Activated CD4-positive, alpha-beta T cell treated with anti-CD3 and anti-CD28 coated beads for 36 hours (primary cell): ENCODE measurements at regions not wholly inside any gene's neighbourhood (a gene's known extent, or its start where the extent isn't known, plus 50 kb on each side); places are given as distances from the start of the nearest gene placed in this dataset.
"Not testable (repeated sequence)": the region's sequence is repeated elsewhere in the genome, so short reads cannot be mapped to it uniquely, and the experiment has no call there.

Experiments
- ATAC-seq: fragments of 200-7000 bp; cut with Tn5 transposase; one replicate; pipeline ENCODE4 v1.10.0; 2021; ENCODE audit warnings: mild to moderate bottlenecking, moderate library complexity
- CTCF ChIA-PET: fragments of 350-600 bp; sonication (Branson Sonifier 250); formaldehyde crosslinking; loops from one replicate; lab custom pipeline; 2021; ENCODE audit warnings: antibody characterized with exemption; lab: Charles Lee
- POLR2A ChIA-PET: fragments of 350-600 bp; sonication (Branson Sonifier 250); formaldehyde crosslinking; loops from one replicate; lab custom pipeline; 2021; ENCODE audit warnings: antibody characterized with exemption, inconsistent platforms; lab: Charles Lee
- DNase-seq: peaks from one replicate; pipeline ENCODE4 v3.0.0-alpha.2; 2020
- H3K27ac Mint-ChIP-seq: one replicate; pipeline ENCODE4 v1.8.0; 2021; ENCODE audit warnings: mixed read lengths
- H3K27me3 Mint-ChIP-seq: one replicate; pipeline ENCODE4 v1.8.0; 2021; ENCODE audit warnings: mixed read lengths
- H3K36me3 Mint-ChIP-seq: one replicate; pipeline ENCODE4 v1.8.0; 2021; ENCODE audit warnings: low read depth, mixed read lengths
- H3K4me1 Mint-ChIP-seq: one replicate; pipeline ENCODE4 v1.8.0; 2021; ENCODE audit warnings: mixed read lengths
- H3K4me3 Mint-ChIP-seq: one replicate; pipeline ENCODE4 v1.8.0; 2021; ENCODE audit warnings: mild to moderate bottlenecking, moderate library complexity, mixed read lengths
- H3K9me3 Mint-ChIP-seq: one replicate; pipeline ENCODE4 v1.8.0; 2021; ENCODE audit warnings: low read depth, mixed read lengths
- intact Hi-C, 2 experiments: fragments of 100-400 bp; cut with DNase I in 1 of 2; cut with micrococcal nuclease in 1 of 2; formaldehyde crosslinking; loops; one replicate each; pipeline versions ENCODE4 v1.14.2 to v1.15.1; 2022 to 2024; cut with DNase I, micrococcal nuclease

- no peak overlapping the region for H3K4me3 Mint-ChIP-seq
- peaks cover 8% of the 10 kb centered on the region for H3K9me3 Mint-ChIP-seq
- H3K36me3 Mint-ChIP-seq = no peaks in the 10 kb centered on the region
- POLR2A ChIA-PET = no interaction called here
- no peaks in the 10 kb centered on the region for H3K27me3 Mint-ChIP-seq
- H3K27ac Mint-ChIP-seq = no peak overlapping the region
- intact Hi-C loops = no loop called here
- no peak for ATAC-seq
- H3K4me1 Mint-ChIP-seq = no peaks in the 10 kb centered on the region
- CTCF ChIA-PET = no interaction called here
- DNase-seq = no peak
These were observed 102.6 kb downstream of the CAAP1 start for GRCh38 chr9:26789959-26790358.

- DNase-seq = no peak
- ChIA-PET CTCF (no interaction called here), POLR2A (no interaction called here)
- H3K27me3 Mint-ChIP-seq = peaks cover 4% of the 10 kb centered on the region
- H3K9me3 Mint-ChIP-seq = no peaks in the 10 kb centered on the region
- no peak for ATAC-seq
- H3K36me3 Mint-ChIP-seq = no peaks in the 10 kb centered on the region
- H3K4me1 Mint-ChIP-seq = no peaks in the 10 kb centered on the region
- intact Hi-C loops = no loop called here
- no peak overlapping the region for H3K4me3 Mint-ChIP-seq
- no peak overlapping the region for H3K27ac Mint-ChIP-seq
These were observed 106.0 kb downstream of the CAAP1 start for GRCh38 chr9:26786564-26786963.

- intact Hi-C loops = no loop called here
- no peaks in the 10 kb centered on the region for H3K36me3 Mint-ChIP-seq
- H3K27me3 Mint-ChIP-seq = peaks cover 8% of the 10 kb centered on the region
- CTCF ChIA-PET = no interaction called here
- POLR2A ChIA-PET = no interaction called here
- H3K4me1 Mint-ChIP-seq = no peaks in the 10 kb centered on the region
- H3K9me3 Mint-ChIP-seq = peaks cover 3% of the 10 kb centered on the region
- H3K27ac Mint-ChIP-seq = no peak overlapping the region
- ATAC-seq (no peak), DNase-seq (no peak)
- H3K4me3 Mint-ChIP-seq = no peak overlapping the region
These were observed 109.7 kb downstream of the CAAP1 start for GRCh38 chr9:26782899-26783298.

GRCh38 chr9:26781906-26782305 lies 110.7 kb downstream of the CAAP1 start:
- Mint-ChIP-seq H3K27ac (no peak overlapping the region), H3K4me1 (no peaks in the 10 kb centered on the region), H3K9me3 (peaks cover 3% of the 10 kb centered on the region), H3K27me3 (peaks cover 8% of the 10 kb centered on the region), H3K36me3 (no peaks in the 10 kb centered on the region), H3K4me3 (no peak overlapping the region)
- DNase-seq = no peak
- no peak for ATAC-seq
- POLR2A ChIA-PET = no interaction called here
- CTCF ChIA-PET = no interaction called here
- intact Hi-C loops = no loop called here

- ATAC-seq, POLR2A ChIA-PET, H3K27ac Mint-ChIP-seq, H3K36me3 Mint-ChIP-seq, DNase-seq, H3K4me3 Mint-ChIP-seq, H3K9me3 Mint-ChIP-seq, H3K4me1 Mint-ChIP-seq, CTCF ChIA-PET, H3K27me3 Mint-ChIP-seq, intact Hi-C loops: not testable (repeated sequence)
These were observed 112.3 kb downstream of the CAAP1 start for GRCh38 chr9:26780307-26780706.

GRCh38 chr9:26779062-26779461 lies 113.5 kb downstream of the CAAP1 start:
- DNase-seq = no peak
- H3K4me3 Mint-ChIP-seq = no peak overlapping the region
- intact Hi-C loops = no loop called here
- peaks cover 8% of the 10 kb centered on the region for H3K27me3 Mint-ChIP-seq
- no peaks in the 10 kb centered on the region for H3K36me3 Mint-ChIP-seq
- no peaks in the 10 kb centered on the region for H3K4me1 Mint-ChIP-seq
- no peak for ATAC-seq
- POLR2A ChIA-PET = no interaction called here
- no peak overlapping the region for H3K27ac Mint-ChIP-seq
- peaks cover 3% of the 10 kb centered on the region for H3K9me3 Mint-ChIP-seq
- CTCF ChIA-PET = interaction anchor here (0.6 kb wide), 1 partner anchor 551 kb away, joined by 3 read pairs; no protein-coding TSS in a partner anchor

GRCh38 chr9:26775391-26775790 lies 117.2 kb downstream of the CAAP1 start:
- CTCF ChIA-PET = interaction anchor here (0.6 kb wide), 1 partner anchor 116 kb away, joined by 5 read pairs; no protein-coding TSS in a partner anchor
- POLR2A ChIA-PET = no interaction called here

GRCh38 chr9:26773056-26773455 lies 119.5 kb downstream of the CAAP1 start:
- ATAC-seq (no peak), DNase-seq (no peak)
- Mint-ChIP-seq H3K36me3 (no peaks in the 10 kb centered on the region), H3K9me3 (no peaks in the 10 kb centered on the region), H3K4me1 (no peaks in the 10 kb centered on the region), H3K27ac (no peak overlapping the region), H3K4me3 (no peak overlapping the region), H3K27me3 (no peaks in the 10 kb centered on the region)
- intact Hi-C loops = no loop called here
- CTCF ChIA-PET = no interaction called here
- POLR2A ChIA-PET = no interaction called here

More at GRCh38 chr9:26775391-26775790, 117.2 kb downstream of the CAAP1 start:
- no peak overlapping the region for H3K27ac Mint-ChIP-seq
- ATAC-seq (no peak), DNase-seq (no peak)
- H3K4me3 Mint-ChIP-seq = no peak overlapping the region
- peaks cover 2% of the 10 kb centered on the region for H3K9me3 Mint-ChIP-seq
- peaks cover 2% of the 10 kb centered on the region for H3K27me3 Mint-ChIP-seq
- no peaks in the 10 kb centered on the region for H3K36me3 Mint-ChIP-seq
- H3K4me1 Mint-ChIP-seq = no peaks in the 10 kb centered on the region
- intact Hi-C loops = no loop called here

GRCh38 chr9:26770821-26771220 lies 121.8 kb downstream of the CAAP1 start:
- Mint-ChIP-seq H3K9me3 (no peaks in the 10 kb centered on the region), H3K4me1 (no peaks in the 10 kb centered on the region), H3K27ac (no peak overlapping the region), H3K36me3 (no peaks in the 10 kb centered on the region), H3K27me3 (no peaks in the 10 kb centered on the region), H3K4me3 (no peak overlapping the region)
- ATAC-seq = no peak
- ChIA-PET CTCF (no interaction called here), POLR2A (no interaction called here)
- DNase-seq = no peak
- intact Hi-C loops = no loop called here

- Mint-ChIP-seq H3K36me3 (no peaks in the 10 kb centered on the region), H3K4me3 (no peak overlapping the region), H3K27me3 (no peaks in the 10 kb centered on the region), H3K4me1 (no peaks in the 10 kb centered on the region), H3K9me3 (no peaks in the 10 kb centered on the region), H3K27ac (no peak overlapping the region)
- POLR2A ChIA-PET = no interaction called here
- CTCF ChIA-PET = no interaction called here
- DNase-seq = no peak
- intact Hi-C loops = no loop called here
- no peak for ATAC-seq
These were observed 124.5 kb downstream of the CAAP1 start for GRCh38 chr9:26768145-26768544.

- DNase-seq (no peak), ATAC-seq (no peak)
- intact Hi-C loops = no loop called here
- H3K27me3 Mint-ChIP-seq = no peaks in the 10 kb centered on the region
- CTCF ChIA-PET = no interaction called here
- no peak overlapping the region for H3K4me3 Mint-ChIP-seq
- POLR2A ChIA-PET = no interaction called here
- H3K9me3 Mint-ChIP-seq = no peaks in the 10 kb centered on the region
- H3K4me1 Mint-ChIP-seq = no peaks in the 10 kb centered on the region
- no peak overlapping the region for H3K27ac Mint-ChIP-seq
- H3K36me3 Mint-ChIP-seq = no peaks in the 10 kb centered on the region
These were observed 131.9 kb downstream of the CAAP1 start for GRCh38 chr9:26760675-26761074.

- POLR2A ChIA-PET = no interaction called here
These were observed 133.9 kb downstream of the CAAP1 start for GRCh38 chr9:26758655-26759054.

GRCh38 chr9:26756881-26757280 lies 135.7 kb downstream of the CAAP1 start:
- CTCF ChIA-PET = interaction anchor here (0.6 to 0.8 kb wide), 2 partner anchors 14 to 31 kb away, joined by 3 read pairs; no protein-coding TSS in a partner anchor
- Mint-ChIP-seq H3K4me3 (no peak overlapping the region), H3K36me3 (no peaks in the 10 kb centered on the region), H3K27ac (no peak overlapping the region), H3K9me3 (no peaks in the 10 kb centered on the region), H3K4me1 (no peaks in the 10 kb centered on the region), H3K27me3 (peaks cover 2% of the 10 kb centered on the region)
- POLR2A ChIA-PET = no interaction called here
- DNase-seq (no peak), ATAC-seq (no peak)
- intact Hi-C loops = no loop called here

More at GRCh38 chr9:26758655-26759054, 133.9 kb downstream of the CAAP1 start:
- H3K4me3 Mint-ChIP-seq = no peak overlapping the region
- no peaks in the 10 kb centered on the region for H3K27me3 Mint-ChIP-seq
- DNase-seq = no peak
- H3K9me3 Mint-ChIP-seq = no peaks in the 10 kb centered on the region
- intact Hi-C loops = no loop called here
- no peaks in the 10 kb centered on the region for H3K4me1 Mint-ChIP-seq
- no peak for ATAC-seq
- CTCF ChIA-PET = interaction anchor here (1.4 kb wide), 1 partner anchor 12 kb away, joined by 4 read pairs; no protein-coding TSS in a partner anchor
- H3K36me3 Mint-ChIP-seq = no peaks in the 10 kb centered on the region
- no peak overlapping the region for H3K27ac Mint-ChIP-seq
